ENCODE measurements at regions not wholly inside any gene's neighbourhood (a gene's known extent, or its start where the extent isn't known, plus 50 kb on each side); places are given as distances from the start of the nearest gene placed in this dataset.

GRCh38 chr9:23594421-23594820 is 231.6 kb downstream of the ELAVL2 start:
- TF ChIP-seq, protein P1, sequence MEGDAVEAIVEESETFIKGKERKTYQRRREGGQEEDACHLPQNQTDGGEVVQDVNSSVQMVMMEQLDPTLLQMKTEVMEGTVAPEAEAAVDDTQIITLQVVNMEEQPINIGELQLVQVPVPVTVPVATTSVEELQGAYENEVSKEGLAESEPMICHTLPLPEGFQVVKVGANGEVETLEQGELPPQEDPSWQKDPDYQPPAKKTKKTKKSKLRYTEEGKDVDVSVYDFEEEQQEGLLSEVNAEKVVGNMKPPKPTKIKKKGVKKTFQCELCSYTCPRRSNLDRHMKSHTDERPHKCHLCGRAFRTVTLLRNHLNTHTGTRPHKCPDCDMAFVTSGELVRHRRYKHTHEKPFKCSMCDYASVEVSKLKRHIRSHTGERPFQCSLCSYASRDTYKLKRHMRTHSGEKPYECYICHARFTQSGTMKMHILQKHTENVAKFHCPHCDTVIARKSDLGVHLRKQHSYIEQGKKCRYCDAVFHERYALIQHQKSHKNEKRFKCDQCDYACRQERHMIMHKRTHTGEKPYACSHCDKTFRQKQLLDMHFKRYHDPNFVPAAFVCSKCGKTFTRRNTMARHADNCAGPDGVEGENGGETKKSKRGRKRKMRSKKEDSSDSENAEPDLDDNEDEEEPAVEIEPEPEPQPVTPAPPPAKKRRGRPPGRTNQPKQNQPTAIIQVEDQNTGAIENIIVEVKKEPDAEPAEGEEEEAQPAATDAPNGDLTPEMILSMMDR (IDR thresholded peaks at IDR 0.05; ENCODE audit: unreplicated experiment), result no peak

DNA sequence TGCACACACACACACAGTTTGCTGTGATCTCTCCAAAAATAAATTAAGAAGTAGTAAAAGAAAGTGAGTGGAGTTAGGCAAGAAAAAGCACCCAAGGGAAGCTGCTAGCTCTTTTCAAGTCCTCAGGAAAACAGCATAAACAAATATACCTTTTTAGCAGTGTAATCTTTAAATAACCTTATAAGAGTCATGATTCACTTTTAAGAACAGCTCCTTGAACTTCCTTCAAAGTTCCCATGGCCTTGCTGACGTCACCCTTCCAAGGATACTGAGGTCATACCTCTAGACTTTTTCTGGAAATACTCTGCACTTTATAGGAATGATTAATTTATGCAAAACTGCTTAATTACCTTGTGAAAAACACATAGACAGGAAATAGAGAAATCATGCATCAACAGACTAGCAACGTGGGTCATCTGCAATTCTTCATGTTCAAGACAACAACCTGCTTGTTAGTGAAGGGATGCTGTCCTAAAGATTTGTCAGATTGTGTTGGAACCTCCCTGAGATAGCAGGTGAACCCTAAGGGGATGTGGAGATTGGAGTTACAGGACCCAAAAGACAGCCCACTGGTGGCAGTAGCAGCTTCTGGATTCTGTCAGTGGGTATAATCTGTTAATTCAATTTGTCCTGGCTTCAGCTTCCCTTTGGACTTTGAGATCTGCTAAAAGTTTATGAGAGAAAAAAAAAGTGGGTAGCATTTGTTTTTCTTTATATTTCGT is 229.0 kb downstream of the ELAVL2 start:
- Mint-ChIP-seq H3K27me3 (no peaks in the 10 kb centered on the region), H3K4me3 (ENCODE audit: low read depth) (no peak overlapping the region), H3K9me3 (ENCODE audit: low read depth) (no peaks in the 10 kb centered on the region), H3K36me3 (ENCODE audit: insufficient read depth) (no peaks in the 10 kb centered on the region), H3K27ac (no peak overlapping the region), H3K4me1 (ENCODE audit: low read depth) (peaks cover 2% of the 10 kb centered on the region)
- TF ChIP-seq, protein P1 (IDR thresholded peaks at IDR 0.05; ENCODE audit: unreplicated experiment), result no peak
- no peak for DNase-seq (ENCODE audit: low spot score, unreplicated experiment)

More at GRCh38 chr9:23594421-23594820, 231.6 kb downstream of the ELAVL2 start:
- H3K27me3 Mint-ChIP-seq, result no peaks in the 10 kb centered on the region
- no peak overlapping the region for H3K4me3 Mint-ChIP-seq (ENCODE audit: low read depth)
- H3K4me1 Mint-ChIP-seq (ENCODE audit: low read depth), result peaks cover 2% of the 10 kb centered on the region
- no peaks in the 10 kb centered on the region for H3K36me3 Mint-ChIP-seq (ENCODE audit: insufficient read depth)
- no peak overlapping the region for H3K27ac Mint-ChIP-seq
- no peak for DNase-seq (ENCODE audit: low spot score, unreplicated experiment)
- no peaks in the 10 kb centered on the region for H3K9me3 Mint-ChIP-seq (ENCODE audit: low read depth)

DNA sequence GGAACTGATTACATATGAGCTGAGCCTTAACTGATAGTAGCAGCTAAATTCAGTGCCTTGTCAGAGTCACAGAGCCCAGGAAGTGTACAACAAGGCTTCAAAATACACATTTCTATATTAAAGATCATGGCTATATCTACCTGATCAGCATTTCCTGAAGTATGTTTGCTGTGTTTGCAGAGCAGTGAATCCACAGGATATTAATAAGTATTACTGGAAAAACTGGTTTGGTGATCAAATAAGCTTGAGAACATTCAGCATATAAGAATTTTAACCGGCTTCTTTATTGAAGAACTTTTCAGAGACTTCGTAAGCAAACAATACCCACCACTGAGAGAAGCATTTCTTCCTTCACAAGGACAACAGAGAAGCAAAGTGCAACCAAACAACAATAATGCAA is 227.0 kb downstream of the ELAVL2 start:
- TF ChIP-seq, protein P1 (IDR thresholded peaks at IDR 0.05; ENCODE audit: unreplicated experiment), result no peak
- Mint-ChIP-seq H3K27ac (no peak overlapping the region), H3K27me3 (no peaks in the 10 kb centered on the region)

GRCh38 chr9:23603311-23603710 is 222.7 kb downstream of the ELAVL2 start:
- no peaks in the 10 kb centered on the region for H3K36me3 Mint-ChIP-seq (ENCODE audit: insufficient read depth)
- H3K4me3 Mint-ChIP-seq (ENCODE audit: low read depth), result no peak overlapping the region
- H3K9me3 Mint-ChIP-seq (ENCODE audit: low read depth), result no peaks in the 10 kb centered on the region
- H3K4me1 Mint-ChIP-seq (ENCODE audit: low read depth), result peaks cover 2% of the 10 kb centered on the region
- no peak overlapping the region for H3K27ac Mint-ChIP-seq
- DNase-seq (ENCODE audit: low spot score, unreplicated experiment), result no peak
- TF ChIP-seq, protein P1 (IDR thresholded peaks at IDR 0.05; ENCODE audit: unreplicated experiment), result no peak
- no peaks in the 10 kb centered on the region for H3K27me3 Mint-ChIP-seq

More for the DNA sequence above, 227.0 kb downstream of the ELAVL2 start:
- Mint-ChIP-seq H3K36me3 (ENCODE audit: insufficient read depth) (no peaks in the 10 kb centered on the region), H3K9me3 (ENCODE audit: low read depth) (no peaks in the 10 kb centered on the region), H3K4me1 (ENCODE audit: low read depth) (peaks cover 2% of the 10 kb centered on the region), H3K4me3 (ENCODE audit: low read depth) (no peak overlapping the region)
- no peak for DNase-seq (ENCODE audit: low spot score, unreplicated experiment)

DNA sequence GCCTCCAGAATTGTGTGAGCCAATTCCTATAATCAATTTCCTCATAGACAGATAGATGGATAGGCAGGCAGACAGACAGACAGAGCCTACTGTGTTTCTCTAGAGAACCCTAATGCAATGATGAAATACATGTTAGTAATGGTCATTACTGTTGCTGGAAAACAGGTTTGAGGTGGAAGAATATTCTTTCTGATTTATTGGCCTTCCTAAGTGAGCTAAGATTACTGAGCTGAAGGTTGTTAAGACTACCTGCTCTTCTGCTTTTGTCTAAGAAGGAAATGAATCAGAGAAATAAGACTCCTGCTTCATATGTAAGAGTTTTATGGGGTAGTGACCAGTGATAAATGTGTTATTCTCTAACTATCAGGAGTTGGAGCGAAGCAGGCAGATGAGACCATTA is 219.9 kb downstream of the ELAVL2 start:
- Mint-ChIP-seq H3K4me3 (ENCODE audit: low read depth) (no peak overlapping the region), H3K4me1 (ENCODE audit: low read depth) (peaks cover 1% of the 10 kb centered on the region), H3K36me3 (ENCODE audit: insufficient read depth) (no peaks in the 10 kb centered on the region), H3K27me3 (no peaks in the 10 kb centered on the region), H3K27ac (no peak overlapping the region), H3K9me3 (ENCODE audit: low read depth) (no peaks in the 10 kb centered on the region)
- DNase-seq (ENCODE audit: low spot score, unreplicated experiment), result no peak
- TF ChIP-seq, protein P1 (IDR thresholded peaks at IDR 0.05; ENCODE audit: unreplicated experiment), result no peak

Measured in progenitor cell of endocrine pancreas (in vitro differentiated cells).